Activated CD4-positive, alpha-beta T cell treated with anti-CD3 and anti-CD28 coated beads for 48 hours (primary cell): ENCODE measurements at regions not wholly inside any gene's neighbourhood (a gene's known extent, or its start where the extent isn't known, plus 50 kb on each side); places are given as distances from the start of the nearest gene placed in this dataset.
A peak's percentile ranks its signal among the peaks of the same experiment; 100 is the strongest.

Experiments
- DNase-seq: peaks from one replicate; pipeline ENCODE4 v3.0.0-alpha.2; 2020

DNA sequence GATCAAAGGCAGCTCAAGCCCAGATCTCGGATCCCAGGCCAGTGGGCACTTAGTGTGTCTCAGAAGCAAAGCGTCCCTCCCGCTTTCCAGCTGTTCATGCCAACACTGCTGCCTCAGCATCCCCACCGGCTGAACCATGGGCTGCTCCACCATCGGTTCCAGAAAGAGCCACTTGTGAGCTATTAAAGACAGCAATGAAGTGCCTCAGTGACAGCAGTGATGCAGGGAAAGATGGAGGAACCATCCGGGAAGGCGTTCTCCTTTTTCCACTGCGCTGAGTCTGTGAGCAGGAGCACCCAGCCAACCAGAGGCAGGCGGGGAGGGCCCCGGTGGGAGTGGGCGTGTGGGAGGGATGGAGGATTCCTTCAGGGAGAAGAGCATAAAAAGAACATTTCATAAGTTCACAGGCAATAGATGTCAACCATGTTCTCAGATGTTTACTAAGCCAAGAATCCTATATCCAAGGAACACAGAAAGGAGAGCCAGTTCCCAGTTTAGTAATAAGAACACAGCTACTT is 96.2 kb upstream of the MKI67 start:
- DNase-seq = no peak

DNA sequence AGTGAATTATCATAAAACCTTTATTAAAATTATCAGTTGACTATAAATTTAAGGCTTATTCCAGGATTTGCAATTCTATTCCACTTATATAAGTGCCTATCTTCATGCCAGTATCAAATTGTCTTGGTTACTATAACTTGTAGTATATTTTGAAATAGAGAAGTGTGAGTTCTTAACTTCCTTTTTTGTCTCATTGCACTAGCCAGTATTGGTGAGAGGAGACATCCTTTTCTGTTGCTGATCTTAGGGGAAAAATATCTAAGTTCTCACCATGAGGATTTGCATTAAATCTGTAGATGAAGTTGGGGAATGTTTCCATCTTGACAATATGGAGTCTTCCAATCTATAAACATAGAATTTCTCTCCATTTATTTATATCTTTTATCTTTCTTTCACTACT is 104.2 kb upstream of the MKI67 start:
- no peak for DNase-seq

DNA sequence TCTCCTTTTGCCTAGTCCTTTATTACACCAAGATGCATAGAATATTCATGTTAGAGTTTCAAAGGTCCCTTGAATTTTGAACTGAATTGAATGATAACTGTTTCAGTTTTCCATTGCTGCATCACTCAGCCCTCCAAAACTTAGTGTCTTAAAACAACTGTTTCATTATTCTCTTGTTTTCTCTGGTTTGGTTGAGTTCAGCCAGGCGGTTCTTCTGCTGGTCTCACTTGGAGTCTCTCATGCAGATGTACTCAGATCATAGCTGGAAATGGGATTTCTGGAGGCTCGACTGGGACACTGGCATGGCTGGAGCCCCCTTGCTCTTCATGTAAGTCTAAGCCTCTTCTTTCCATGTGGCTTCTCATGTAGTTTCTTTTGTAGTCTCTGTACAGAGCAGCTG is 107.2 kb upstream of the MKI67 start:
- no peak for DNase-seq

DNA sequence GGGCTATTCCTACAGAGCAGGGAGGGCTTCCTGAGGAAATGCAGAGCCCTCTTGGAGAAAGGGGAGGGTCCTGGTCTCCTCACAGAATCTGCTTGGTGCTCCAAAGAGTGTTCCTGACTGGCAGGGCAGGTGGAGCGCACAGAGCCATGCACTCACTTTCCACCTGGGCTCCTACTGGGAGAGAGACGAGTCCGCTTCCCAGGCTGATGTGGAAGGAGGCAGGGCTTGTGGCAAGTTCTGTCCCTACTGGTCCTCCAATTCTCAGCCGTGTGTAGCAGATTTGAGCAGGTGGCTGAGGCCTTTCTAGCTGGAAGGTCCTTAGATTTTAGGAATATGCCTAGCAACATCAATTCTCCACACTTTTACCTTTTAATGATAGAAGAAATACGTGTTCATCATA is 111.5 kb upstream of the MKI67 start:
- DNase-seq = no peak

DNA sequence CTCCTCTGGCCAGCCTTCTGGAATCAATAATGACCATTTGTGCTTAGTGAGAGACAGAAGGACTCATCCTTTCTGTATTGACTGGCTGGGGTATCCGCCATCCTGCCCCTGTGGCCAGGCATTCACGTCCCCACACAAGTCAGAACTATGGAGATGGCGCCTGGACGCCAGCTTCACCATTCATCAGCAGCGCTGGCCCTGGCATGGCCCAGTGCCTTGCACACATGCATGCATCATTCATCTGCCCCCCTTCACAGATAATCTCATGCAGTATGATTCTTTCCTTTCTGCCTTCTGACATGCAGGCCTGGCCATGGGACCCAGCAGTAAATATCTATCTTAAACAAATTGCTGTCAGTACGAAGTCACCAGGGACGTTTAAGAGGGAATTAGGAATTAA is 114.8 kb upstream of the MKI67 start:
- no peak for DNase-seq

DNA sequence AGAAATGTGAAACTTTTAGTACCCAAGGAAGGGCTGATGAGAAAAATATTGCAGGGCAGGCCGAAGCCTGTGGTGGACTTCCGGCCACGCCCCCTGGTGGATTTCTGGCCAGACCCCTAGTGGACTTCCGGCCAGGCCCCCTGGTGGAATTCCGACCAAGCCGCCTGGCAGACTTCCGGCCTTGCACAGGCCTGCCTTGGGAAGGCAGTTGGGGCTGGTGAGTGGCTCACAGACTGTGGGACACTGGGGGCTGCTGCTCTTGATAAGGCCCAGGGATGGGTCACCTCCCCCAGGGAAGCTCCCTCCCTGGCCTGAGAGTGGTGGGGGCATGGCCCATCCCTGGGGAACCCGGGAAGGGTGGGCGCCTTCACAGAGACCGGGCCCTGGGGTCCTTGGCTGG is 116.4 kb upstream of the MKI67 start:
- no peak for DNase-seq

DNA sequence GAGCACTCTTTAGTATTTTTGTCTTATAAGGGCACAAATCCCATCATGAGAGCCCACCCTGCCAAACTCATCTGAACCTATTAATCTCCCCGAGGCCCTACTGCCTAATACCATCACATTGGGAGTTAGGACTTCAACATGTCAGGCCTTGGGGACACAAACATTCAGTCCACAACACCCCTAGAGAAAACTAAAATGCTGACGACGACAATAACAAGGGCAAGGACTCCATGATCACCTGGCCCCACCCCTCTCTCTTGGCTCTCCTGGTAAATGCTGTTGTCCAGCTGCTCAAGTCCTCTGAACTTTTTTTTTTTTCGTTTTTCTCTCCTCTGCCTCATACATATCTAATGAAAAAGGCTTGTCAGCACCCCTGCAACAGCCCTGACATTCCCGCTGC is 118.8 kb upstream of the MKI67 start:
- no peak for DNase-seq

DNA sequence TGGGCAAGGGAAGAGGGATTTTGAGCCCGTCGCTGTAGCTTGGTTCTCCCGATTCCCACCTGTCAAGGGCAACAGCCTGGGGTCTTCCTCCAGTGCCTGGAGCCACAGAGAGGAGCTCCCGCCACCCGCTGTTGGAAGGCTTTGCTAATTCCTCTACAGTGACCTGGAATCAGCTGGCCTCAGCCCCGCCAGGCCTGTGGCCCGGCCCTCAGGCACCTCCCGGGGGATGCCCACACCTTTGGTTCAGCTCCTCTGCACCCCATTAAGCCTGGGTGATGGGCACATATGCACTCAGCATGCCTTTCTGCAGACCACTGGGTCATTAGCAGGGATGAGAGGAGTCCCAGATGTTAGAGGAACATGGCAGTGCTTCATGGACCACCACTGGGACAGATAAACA is 121.4 kb upstream of the MKI67 start:
- DNase-seq = no peak

DNA sequence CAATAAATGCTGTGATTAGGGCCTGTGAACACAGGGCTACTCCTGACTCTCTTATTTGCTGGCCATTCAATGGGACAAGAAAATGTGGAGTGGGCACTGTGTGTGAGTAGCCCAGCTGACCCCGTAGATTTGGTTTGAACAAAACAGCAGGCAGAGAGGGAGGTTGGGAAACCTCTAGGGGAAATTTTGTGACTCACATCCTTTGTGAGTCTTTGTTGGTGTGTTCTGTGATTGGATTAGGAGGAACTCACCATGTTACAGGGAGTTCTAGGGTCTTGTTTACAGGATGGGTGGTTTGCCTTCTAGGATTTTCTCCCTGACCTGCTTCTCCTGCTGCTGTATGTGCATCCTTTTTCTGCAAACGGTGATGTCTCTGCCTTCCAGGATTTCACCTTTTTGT is 128.3 kb upstream of the MKI67 start:
- DNase-seq = no peak

DNA sequence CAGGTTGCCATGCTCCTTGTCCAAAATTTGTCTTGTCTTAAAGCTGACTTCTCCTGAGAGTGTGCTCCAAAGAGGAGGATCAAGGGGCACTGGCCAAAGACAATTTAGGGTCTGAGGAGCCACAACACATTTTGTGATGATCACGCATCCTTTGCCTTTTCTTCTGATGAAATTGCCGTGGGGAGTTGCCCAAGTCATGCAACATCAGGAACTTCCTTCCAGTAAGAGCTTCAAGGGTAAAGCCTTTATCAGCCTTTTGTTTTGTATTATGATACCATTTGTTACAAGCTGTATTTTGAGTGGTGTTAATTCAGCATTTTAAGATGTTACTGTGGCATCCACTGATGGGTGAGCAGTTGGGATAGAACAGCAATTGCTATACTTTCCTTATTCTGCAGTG is 131.2 kb upstream of the MKI67 start:
- DNase-seq = no peak

DNA sequence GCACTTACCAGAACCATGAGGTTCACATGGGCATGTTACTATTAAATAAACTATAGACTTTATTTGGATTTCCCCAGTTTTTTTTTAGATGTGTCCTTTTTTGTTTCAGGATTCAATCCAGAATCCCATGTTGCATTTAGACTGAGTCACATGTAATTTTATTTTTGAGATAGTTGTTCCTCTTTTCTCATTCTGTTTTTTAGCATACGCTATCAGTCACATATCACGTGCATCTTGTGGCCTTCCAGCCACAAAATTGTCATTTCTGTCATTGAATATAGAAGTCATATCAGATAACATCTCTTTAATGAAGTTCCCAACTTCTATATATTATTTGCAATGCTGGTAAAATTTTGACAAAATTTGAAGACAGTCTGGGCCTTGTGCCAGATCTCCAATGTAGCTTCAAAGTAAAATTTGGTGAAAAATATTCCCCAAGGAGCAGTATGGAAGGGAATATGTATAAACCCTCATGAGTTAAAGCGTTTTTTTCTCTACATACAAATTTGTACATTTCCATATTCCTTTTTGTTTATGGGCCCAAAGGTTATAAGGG is 132.3 kb upstream of the MKI67 start:
- no peak for DNase-seq

DNA sequence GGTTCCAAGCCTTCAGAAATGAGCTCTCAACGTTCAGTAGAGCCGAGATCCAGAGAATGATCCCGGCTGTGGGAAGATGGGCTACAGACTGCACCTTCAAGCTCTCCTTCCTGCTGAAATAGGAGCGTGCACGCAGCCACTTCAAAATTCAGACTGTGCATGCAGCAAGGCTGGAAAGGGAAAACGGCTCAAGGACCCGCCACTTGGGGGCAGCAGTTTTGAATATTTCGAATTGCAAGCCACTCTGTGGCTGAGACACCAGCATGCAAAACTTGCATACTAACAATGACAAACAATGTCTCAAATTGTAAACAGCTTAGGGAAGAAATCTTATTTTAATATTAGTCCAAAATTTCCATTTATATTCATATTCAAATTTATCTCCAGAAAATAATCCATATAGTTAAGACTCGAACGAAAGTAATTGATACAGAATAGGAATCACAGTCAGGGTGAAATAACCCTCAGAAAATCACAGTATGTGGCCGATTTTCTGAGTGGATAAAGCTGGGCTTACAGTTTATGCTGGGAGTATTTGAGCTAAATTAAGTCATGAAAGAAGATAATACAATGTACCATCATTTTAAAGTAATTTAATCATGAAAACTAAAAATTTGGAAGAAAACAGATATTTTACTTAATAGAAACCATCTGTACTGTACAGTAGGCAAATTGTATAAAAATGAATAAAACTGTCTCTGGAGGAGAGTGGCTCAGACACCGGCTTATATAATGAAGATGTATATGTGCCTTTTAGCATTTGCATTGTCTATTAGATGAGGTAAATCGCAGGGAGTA is 137.9 kb upstream of the MKI67 start:
- DNase-seq = peak; percentile 74

DNA sequence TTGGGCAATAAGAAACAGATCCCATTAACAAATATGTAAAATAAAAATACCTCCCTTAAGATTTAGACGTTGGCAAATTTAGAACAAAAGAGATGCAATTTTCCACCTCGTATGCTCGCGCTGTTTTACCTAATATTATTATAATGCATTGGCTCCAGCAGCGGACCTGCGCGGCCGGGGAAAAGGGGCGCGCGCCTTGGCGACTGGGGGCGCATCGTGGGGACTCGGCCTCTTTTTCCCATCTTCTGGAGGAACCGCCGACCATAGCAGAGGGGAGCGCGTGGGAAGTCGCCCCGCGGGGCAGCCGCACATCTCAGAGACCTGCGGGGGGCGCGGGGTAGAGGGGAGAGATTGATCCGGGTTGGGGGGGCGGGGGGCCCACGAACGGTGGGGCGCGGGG is 139.4 kb upstream of the MKI67 start:
- no peak for DNase-seq

DNA sequence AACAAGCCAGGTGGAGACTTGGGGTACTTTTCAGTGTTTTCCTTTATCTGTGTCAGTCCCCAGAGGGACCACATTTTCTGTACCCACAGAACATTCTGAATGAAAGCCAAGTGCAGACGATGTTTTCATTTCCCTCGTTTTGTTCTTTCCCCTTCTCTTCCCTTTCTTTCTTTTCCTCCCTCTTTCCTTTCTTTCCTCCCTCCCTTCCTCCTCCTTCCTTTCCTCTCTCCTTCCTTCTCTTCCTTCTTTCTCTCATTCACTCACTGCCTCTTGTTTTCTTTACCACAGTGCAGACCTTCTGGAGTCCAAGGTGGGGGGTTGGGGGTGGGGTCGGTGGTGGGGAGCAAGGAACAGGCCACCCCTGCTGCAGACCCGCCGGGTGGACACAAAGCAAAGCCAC is 141.4 kb upstream of the MKI67 start:
- DNase-seq = no peak

DNA sequence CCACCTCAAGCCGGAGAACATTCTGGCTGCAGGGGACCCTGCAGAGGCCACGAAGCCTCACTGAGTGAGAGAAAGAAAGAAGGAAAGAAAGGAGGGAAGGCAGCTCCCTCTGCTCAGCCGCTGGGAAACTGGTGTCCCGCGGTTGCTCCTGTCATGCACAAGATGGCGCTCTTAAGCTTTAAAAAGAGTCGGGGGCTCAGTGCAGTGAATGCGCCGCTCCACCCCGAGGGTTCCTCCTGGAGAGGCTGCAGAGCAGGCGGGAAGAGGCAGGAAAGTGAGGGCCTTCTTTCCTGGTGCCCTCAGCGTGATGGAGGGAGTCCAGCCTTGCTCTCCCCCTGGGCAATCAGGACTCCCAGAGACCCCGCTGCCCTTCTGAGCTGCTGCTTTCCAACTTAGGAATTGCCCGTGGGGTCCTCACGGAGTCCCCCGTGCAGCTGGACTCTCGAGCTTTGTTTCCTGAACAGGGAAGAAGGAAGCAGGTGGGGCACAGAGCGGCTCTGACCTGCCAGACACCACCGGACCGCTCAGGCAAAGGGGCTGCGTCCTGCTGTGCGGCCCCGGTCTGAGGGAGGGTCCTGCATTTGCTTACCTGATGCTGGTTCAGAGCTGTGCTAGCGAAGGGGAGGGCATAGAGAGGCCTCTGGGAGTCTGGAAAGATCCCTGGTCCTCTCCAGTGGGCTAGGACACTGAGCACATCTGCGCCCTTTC is 141.9 kb upstream of the MKI67 start:
- peak; percentile 32 for DNase-seq

DNA sequence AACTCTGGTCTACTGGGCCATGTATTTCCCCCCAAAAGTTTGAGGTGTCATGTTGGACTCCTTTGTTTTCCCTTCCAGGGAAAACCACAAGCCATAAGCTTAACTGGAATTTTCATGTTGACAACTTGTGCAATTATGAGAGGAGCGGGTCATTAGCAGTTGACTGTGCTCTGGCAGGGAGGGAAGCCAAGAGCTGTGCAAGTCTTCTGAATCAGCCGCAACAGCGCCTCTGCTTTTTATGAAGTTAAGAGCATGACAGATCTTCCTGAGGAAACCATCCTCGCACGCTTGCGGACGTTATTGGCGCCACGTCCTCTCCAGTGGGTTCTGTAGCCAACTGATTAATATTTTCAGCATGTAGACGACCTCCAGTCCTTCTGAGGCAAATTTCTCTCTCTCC is 148.7 kb upstream of the MKI67 start:
- DNase-seq = peak; percentile 40

DNA sequence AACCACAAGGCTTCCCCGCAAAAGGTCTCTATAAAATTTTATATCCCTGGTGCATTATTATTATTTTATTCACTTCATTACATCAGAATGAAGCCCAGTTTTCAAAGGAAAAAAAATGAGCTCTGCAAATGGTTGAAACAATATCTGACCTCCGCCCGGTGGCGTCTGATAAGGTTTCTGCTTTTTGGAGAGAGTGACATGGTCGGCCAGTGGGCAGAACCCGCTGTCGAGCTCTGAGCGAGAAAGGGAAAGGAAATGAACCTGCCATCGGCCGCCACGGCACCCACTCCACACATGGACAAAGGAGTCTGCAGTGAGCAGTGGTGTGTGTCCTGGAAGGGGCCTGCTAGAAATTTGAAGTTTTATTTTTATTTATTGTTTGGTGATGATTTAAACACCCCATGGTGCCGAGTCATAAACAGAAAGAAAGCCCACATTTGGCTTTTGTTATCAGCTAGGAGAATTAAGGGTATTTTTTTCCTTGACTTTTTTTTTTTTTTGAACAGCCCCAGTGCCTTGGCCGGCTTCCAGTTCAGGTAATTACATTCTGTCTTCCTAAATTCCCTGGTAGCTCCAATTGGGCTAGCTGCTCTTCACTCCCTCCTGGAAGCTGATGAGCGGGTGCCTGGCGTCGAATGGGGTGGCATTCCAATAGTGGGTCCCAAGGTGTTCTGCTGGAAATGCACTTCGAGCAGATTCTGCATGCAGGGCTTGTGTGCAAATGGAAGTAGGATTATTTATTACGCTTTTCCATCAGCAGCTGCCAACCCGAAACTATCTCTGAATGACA is 149.4 kb upstream of the MKI67 start:
- DNase-seq = peak; percentile 8

DNA sequence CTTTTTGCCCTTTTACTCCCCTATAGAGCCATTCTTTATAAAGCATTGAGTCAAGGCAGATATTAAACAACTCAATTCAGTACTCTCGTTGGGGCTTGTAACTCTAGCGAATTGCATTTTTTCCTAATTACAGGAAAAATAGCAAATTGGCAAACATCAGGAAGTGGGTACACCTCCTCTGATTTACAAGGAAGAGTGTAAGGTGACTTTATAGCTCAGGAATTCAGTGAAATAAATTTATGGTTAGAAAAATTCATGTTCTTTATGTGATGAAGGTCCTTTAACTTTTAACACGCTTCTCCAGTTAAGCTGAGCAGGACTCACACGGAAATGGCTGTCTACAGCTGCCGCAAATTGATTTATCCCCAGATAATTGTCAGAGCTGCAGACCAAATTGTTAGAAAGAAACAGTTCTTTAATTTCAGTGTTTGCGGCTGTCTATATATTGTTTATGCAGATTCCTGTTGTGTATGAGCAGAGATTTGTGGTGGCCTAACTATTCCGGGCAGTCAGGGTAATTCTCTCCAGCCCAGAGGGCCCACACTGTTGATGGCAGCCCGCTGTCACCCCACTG is 151.1 kb upstream of the MKI67 start:
- DNase-seq = no peak

DNA sequence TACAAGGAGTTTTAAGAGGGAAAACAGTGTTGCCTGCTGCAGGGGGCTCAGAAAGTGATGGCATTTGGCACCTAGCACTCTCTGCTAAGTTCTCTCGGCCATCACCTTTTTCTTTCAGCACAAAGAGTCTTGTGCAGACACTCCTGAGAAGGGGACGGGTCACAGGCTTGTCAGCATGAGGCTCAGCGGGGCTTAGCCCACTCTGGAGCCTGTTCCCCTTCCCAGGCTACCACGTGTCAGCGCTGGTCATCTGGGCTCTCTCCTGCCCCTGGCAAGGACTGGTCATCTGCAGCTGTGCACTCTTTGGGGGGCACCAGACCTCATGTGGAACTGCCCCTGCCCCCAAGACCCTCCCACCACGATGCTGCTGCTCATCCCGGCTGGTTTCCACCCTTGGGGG is 152.1 kb upstream of the MKI67 start:
- DNase-seq = no peak

DNA sequence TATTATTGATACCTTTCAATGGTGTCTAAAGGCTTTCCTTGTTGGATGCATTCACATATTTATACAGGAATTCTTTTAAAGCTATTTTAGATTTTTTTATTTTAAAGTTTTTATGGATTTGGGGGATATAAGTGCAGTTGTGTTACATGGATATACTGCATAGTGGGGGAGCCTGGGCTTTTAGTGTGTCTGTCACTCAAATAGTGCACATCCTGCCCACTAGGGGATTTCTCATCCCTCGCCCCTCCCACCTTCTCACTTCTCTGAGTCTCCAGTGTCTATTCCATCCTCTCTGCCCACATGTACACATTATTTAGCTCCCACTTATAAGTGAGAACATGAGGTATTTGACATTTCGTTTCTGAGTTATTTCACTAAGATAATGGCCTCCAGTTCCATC is 154.0 kb upstream of the MKI67 start:
- no peak for DNase-seq

DNA sequence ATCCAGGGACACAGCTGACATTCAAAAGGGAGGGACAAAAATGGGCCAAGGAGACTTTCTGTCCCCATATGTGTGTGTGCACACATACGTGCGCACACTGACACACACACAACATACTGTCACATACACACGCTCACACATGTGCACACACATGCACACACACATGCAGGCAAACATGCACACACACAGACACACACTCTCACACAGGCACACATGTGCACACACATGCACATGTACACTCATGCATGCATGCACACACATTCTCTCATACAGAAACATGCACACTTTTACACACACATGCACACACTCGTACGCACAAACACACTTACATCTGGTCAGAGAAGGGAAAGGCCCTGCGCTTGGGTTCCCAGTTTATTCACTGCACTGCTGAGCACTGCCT is 155.1 kb upstream of the MKI67 start:
- DNase-seq = no peak

DNA sequence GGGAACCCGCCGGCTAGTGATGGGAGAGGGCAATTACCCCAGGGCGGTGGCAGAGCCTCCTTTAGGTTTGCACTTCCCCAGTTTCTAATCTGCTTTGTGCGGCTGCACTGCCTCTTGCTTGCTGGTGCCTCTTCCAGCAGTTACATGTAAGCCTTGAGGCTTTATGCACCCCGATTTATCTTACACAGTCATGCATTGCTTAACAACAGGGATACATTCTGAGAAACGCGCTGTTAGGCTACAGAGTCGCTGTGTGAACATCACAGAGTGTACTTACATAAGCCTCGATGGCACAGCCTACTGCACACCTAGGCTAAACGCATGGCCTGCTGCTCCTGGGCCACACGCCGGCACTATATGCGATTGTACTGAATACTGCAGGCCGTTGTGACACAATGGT is 155.6 kb upstream of the MKI67 start:
- no peak for DNase-seq

DNA sequence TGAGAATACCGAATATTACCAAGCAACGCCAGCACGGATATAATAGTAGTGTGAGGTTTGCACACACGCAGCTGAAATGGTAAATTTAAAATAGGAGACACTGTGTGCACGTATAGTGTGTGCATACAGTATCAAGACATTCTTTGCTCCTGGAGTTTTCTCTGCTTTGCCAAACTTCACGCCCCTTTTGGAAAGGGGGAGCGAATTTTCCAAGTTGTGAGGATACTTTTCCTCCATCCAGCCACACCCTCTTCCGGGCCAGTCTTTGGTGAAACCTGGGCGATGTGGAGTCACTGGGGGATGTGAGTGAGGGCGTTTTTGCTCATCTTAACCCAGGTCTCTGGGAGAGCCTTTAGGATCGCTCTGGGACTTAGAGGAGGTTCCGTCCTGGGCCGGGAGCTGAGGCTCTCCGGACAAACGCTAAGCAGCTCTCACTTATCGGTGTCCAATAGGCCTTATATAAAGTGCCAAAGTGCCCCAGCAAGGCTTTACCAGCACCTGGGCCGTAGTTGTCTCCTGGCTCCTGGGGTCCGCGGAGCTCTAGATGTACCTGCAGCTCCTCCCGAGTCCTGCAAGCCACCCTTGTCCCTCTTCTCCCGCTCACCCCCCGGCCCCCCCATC is 160.0 kb upstream of the MKI67 start:
- DNase-seq = no peak
